ENCODE measurements at regions not wholly inside any gene's neighbourhood (a gene's known extent, or its start where the extent isn't known, plus 50 kb on each side); places are given as distances from the start of the nearest gene placed in this dataset.
A peak's percentile ranks its signal among the peaks of the same experiment; 100 is the strongest.

DNA sequence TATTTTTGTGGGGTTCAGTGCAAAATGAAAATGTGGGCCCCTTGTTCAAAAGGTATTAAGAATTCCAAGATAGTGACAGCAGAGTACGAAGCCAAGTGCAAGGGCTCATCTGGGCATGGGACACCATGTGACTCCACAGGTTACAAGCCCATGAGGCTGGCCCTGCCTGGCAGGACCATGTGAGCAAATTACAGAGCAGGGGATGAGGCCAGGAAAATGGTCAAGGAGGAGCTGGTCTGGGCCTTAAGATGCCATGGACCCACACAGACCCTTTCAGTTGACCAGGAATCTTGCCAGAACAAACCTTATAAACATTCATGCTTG, 86.9 kb downstream of the SNX5 start:
- no peak for DNase-seq
- Mint-ChIP-seq H3K4me1 (ENCODE audit: low read depth) (peaks cover 16% of the 10 kb centered on the region), H3K4me3 (no peak overlapping the region), H3K27me3 (ENCODE audit: low read depth) (peaks cover 11% of the 10 kb centered on the region), H3K27ac (no peak overlapping the region), H3K36me3 (ENCODE audit: low read depth) (no peaks in the 10 kb centered on the region), H3K9me3 (ENCODE audit: insufficient read depth) (no peaks in the 10 kb centered on the region)
- POLR2A ChIA-PET: no interaction called here
- CTCF ChIA-PET: no interaction called here
- no peak for ATAC-seq

DNA sequence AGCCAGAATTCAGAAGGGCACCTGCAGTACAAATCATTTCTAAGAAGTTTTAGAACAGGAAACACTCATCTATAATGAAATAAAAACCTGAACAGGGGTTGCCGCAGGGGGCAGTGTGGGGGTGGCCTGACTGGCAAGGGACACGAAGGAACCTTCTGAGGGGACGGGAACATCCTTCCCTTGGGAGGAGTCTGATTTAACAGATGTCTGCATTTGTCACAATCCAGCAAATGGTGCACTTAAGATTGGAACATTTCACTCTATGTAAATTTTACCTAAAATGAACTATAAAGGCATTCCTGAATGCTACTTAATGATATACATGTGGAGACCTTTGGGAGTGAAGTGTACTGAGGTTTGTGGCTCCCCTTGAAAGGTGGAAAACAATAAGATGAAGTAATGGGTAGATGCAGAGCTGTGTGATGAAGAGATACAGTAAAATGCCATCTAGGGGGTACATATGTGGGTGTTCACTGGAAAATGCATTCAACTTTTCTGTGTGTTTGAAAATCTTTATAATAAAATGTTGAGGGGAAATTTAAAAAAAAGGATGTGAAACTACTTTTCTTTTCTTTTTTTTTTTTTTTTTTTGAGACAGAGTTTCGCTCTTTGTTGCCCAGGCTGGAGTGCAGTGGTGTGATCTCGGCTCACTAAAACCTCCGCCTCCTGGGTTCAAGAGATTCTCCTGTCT, 89.5 kb downstream of the SNX5 start:
- H3K4me3 Mint-ChIP-seq: no peak overlapping the region
- peak; percentile 51 for ATAC-seq

GRCh38 chr20:17878069-17878911, 90.3 kb downstream of the SNX5 start:
- no peak overlapping the region for H3K4me3 Mint-ChIP-seq
- ATAC-seq (peak; percentile 31), DNase-seq (no peak)
- CTCF ChIA-PET: interaction anchor here (0.5 to 1.2 kb wide), 3 partner anchors 18 to 196 kb away, joined by 3 to 4 read pairs (median 4); partner anchors contain the start of gene RRBP1
- H3K36me3 Mint-ChIP-seq (ENCODE audit: low read depth): no peaks in the 10 kb centered on the region
- POLR2A ChIA-PET: no interaction called here
- peaks cover 8% of the 10 kb centered on the region for H3K27me3 Mint-ChIP-seq (ENCODE audit: low read depth)
- H3K9me3 Mint-ChIP-seq (ENCODE audit: insufficient read depth): no peaks in the 10 kb centered on the region
- peaks cover 19% of the 10 kb centered on the region for H3K4me1 Mint-ChIP-seq (ENCODE audit: low read depth)
- no peak overlapping the region for H3K27ac Mint-ChIP-seq

More for the DNA sequence above, 89.5 kb downstream of the SNX5 start:
- CTCF ChIA-PET: interaction anchor here (0.7 to 1.2 kb wide), 3 partner anchors 19 to 47 kb away, joined by 3 to 4 read pairs (median 4); no protein-coding TSS in a partner anchor
- peak; percentile 51 for DNase-seq
- H3K27me3 Mint-ChIP-seq (ENCODE audit: low read depth): peaks cover 8% of the 10 kb centered on the region
- no peak overlapping the region for H3K27ac Mint-ChIP-seq
- peaks cover 19% of the 10 kb centered on the region for H3K4me1 Mint-ChIP-seq (ENCODE audit: low read depth)
- POLR2A ChIA-PET: no interaction called here
- H3K9me3 Mint-ChIP-seq (ENCODE audit: insufficient read depth): no peaks in the 10 kb centered on the region
- H3K36me3 Mint-ChIP-seq (ENCODE audit: low read depth): no peaks in the 10 kb centered on the region

GRCh38 chr20:17875981-17876385, 92.6 kb downstream of the SNX5 start:
- ChIA-PET POLR2A (no interaction called here), CTCF (no interaction called here)
- no peak for ATAC-seq
- no peaks in the 10 kb centered on the region for H3K36me3 Mint-ChIP-seq (ENCODE audit: low read depth)
- no peak overlapping the region for H3K27ac Mint-ChIP-seq
- H3K4me1 Mint-ChIP-seq (ENCODE audit: low read depth): peaks cover 33% of the 10 kb centered on the region
- no peak overlapping the region for H3K4me3 Mint-ChIP-seq
- no peak for DNase-seq
- H3K27me3 Mint-ChIP-seq (ENCODE audit: low read depth): peaks cover 11% of the 10 kb centered on the region
- H3K9me3 Mint-ChIP-seq (ENCODE audit: insufficient read depth): no peaks in the 10 kb centered on the region

DNA sequence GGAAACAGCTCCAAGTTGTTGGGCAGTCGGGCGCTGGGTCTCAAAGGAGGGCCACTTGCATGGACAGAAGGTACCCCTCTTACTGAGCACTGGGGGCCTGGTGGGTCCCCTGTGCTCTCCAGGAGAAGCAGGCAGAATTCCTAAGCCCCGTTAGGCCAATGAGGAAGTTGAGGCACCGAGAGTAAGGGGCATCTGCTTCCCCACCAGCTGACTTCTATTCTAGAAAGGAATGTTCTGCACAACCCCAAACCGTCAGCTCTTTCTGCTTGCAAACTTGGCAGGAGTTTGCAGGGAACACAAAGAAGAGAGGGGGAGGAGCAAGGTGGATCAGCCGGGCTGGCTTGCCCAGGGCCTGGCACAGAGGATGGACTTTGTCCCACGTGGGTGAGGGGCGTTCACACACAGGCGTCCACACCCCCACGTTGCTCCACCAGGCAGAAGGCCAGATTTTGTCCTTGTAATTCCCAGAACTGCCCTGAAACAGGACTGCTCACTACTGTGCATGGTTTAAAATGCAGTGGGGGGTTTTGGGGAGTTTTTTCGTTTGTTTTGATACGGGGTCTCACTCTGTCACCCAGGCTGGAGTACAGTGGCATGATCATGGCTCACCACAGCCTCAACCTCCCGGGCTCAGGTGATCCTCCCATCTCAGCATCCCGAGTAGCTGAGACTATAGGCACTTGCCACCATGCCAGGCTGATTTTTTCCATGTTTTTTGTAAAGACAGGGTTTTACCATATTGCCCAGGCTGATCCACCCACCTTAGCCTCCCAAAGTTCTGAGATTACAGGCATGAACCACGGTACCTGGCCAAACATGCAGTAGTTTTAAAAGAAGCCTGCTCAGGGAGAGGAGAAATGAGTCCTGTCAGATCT, 93.3 kb downstream of the SNX5 start:
- Mint-ChIP-seq H3K4me1 (ENCODE audit: low read depth) (peaks cover 33% of the 10 kb centered on the region), H3K27ac (no peak overlapping the region), H3K36me3 (ENCODE audit: low read depth) (no peaks in the 10 kb centered on the region), H3K27me3 (ENCODE audit: low read depth) (peaks cover 13% of the 10 kb centered on the region), H3K9me3 (ENCODE audit: insufficient read depth) (no peaks in the 10 kb centered on the region), H3K4me3 (no peak overlapping the region)
- ATAC-seq (no peak), DNase-seq (no peak)
- CTCF ChIA-PET: no interaction called here
- POLR2A ChIA-PET: no interaction called here

GRCh38 chr20:17874271-17875105, 94.1 kb downstream of the SNX5 start:
- H3K27ac Mint-ChIP-seq: no peak overlapping the region
- peaks cover 13% of the 10 kb centered on the region for H3K27me3 Mint-ChIP-seq (ENCODE audit: low read depth)
- no peak overlapping the region for H3K4me3 Mint-ChIP-seq
- ChIA-PET POLR2A (no interaction called here), CTCF (interaction anchor here (1.0 kb wide), 1 partner anchor 192 kb away, joined by 5 read pairs; the partner anchor contains the start of gene RRBP1)
- no peaks in the 10 kb centered on the region for H3K9me3 Mint-ChIP-seq (ENCODE audit: insufficient read depth)
- no peak for DNase-seq
- no peak for ATAC-seq
- no peaks in the 10 kb centered on the region for H3K36me3 Mint-ChIP-seq (ENCODE audit: low read depth)
- peaks cover 33% of the 10 kb centered on the region for H3K4me1 Mint-ChIP-seq (ENCODE audit: low read depth)

- H3K4me1 Mint-ChIP-seq (ENCODE audit: low read depth): peaks cover 26% of the 10 kb centered on the region
- H3K27ac Mint-ChIP-seq: no peak overlapping the region
- ChIA-PET CTCF (interaction anchor here (1.0 kb wide), 1 partner anchor 191 kb away, joined by 5 read pairs; the partner anchor contains the start of gene RRBP1), POLR2A (interaction anchor here (0.6 kb wide), 1 partner anchor 382 kb away, joined by 3 read pairs; no protein-coding TSS in a partner anchor)
- no peaks in the 10 kb centered on the region for H3K9me3 Mint-ChIP-seq (ENCODE audit: insufficient read depth)
- ATAC-seq (no peak), DNase-seq (no peak)
- no peaks in the 10 kb centered on the region for H3K36me3 Mint-ChIP-seq (ENCODE audit: low read depth)
- peaks cover 16% of the 10 kb centered on the region for H3K27me3 Mint-ChIP-seq (ENCODE audit: low read depth)
- H3K4me3 Mint-ChIP-seq: no peak overlapping the region
These were observed 95.0 kb downstream of the SNX5 start for GRCh38 chr20:17873410-17874270.

- Mint-ChIP-seq H3K27me3 (ENCODE audit: low read depth) (peaks cover 21% of the 10 kb centered on the region), H3K36me3 (ENCODE audit: low read depth) (no peaks in the 10 kb centered on the region), H3K4me3 (no peak overlapping the region), H3K9me3 (ENCODE audit: insufficient read depth) (no peaks in the 10 kb centered on the region), H3K4me1 (ENCODE audit: low read depth) (peaks cover 20% of the 10 kb centered on the region), H3K27ac (no peak overlapping the region)
- ATAC-seq (no peak), DNase-seq (no peak)
- ChIA-PET POLR2A (interaction anchor here (0.6 to 1.5 kb wide), 2 partner anchors 14 to 381 kb away, joined by 3 to 5 read pairs; no protein-coding TSS in a partner anchor), CTCF (no interaction called here)
These were observed 95.6 kb downstream of the SNX5 start for GRCh38 chr20:17872959-17873358.

DNA sequence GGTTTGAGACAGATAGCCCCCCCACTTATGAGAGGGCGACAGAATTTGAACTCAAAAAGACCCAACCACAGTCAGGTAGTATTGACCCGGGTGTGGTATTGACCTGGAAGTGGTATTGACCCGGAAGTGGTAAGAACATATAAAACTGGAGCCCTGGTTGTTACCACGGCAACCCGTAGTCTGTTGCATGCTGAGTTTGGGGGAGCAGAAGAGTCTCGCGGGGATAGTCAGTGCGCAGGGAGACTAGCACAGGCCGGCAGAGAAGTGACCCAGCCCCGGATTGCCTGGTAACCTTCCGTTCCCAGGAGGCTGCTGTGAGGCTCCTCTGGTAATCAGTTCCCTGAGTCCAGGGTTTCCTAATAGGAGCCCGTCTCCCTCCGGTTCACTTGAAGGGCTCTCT, 96.2 kb downstream of the SNX5 start:
- Mint-ChIP-seq H3K36me3 (ENCODE audit: low read depth) (no peaks in the 10 kb centered on the region), H3K27me3 (ENCODE audit: low read depth) (peaks cover 21% of the 10 kb centered on the region), H3K4me3 (no peak overlapping the region), H3K4me1 (ENCODE audit: low read depth) (peaks cover 17% of the 10 kb centered on the region), H3K9me3 (ENCODE audit: insufficient read depth) (no peaks in the 10 kb centered on the region), H3K27ac (peak overlapping the region; percentile 64)
- ChIA-PET POLR2A (interaction anchor here (1.5 kb wide), 1 partner anchor 13 kb away, joined by 5 read pairs; no protein-coding TSS in a partner anchor), CTCF (no interaction called here)
- ATAC-seq (no peak), DNase-seq (no peak)

DNA sequence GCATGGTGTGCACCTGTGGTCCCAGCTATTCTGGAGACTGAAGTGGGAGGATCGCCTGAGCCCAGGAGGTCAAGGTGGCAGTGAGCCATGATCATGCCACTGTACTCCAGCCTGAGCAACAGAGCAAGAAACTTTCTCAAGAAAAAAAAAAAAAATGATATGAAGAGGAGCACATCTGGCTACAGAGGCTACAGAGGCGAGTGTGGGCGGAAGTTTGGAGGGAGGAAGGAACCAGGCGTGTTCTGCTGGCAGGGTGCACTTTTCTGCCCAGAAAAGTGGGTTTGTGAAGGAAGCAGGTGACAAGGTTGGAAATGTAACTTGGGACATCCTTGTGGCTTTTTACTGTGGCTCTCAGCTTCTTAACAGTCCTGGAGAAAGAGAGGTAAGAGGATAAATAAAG, 96.7 kb downstream of the SNX5 start:
- CTCF ChIA-PET: interaction anchor here (0.8 kb wide), 1 partner anchor 331 kb away, joined by 3 read pairs; no protein-coding TSS in a partner anchor
- POLR2A ChIA-PET: interaction anchor here (0.6 to 1.5 kb wide), 2 partner anchors 13 to 341 kb away, joined by 3 to 5 read pairs; partner anchors contain the start of gene BFSP1
- no peak for ATAC-seq

More for the DNA sequence above, 96.7 kb downstream of the SNX5 start:
- no peak overlapping the region for H3K4me3 Mint-ChIP-seq
- H3K27me3 Mint-ChIP-seq (ENCODE audit: low read depth): peaks cover 21% of the 10 kb centered on the region
- peak overlapping the region; percentile 64 for H3K27ac Mint-ChIP-seq
- H3K36me3 Mint-ChIP-seq (ENCODE audit: low read depth): no peaks in the 10 kb centered on the region
- H3K9me3 Mint-ChIP-seq (ENCODE audit: insufficient read depth): no peaks in the 10 kb centered on the region
- no peak for DNase-seq
- H3K4me1 Mint-ChIP-seq (ENCODE audit: low read depth): peaks cover 17% of the 10 kb centered on the region
